HUES64 (cell line): ENCODE measurements at regions not wholly inside any gene's neighbourhood (a gene's known extent, or its start where the extent isn't known, plus 50 kb on each side); places are given as distances from the start of the nearest gene placed in this dataset.

Experiments used
- H3K27ac ChIP-seq: 2 replicates; pipeline ENCODE4 v1.7.0; 2013; ENCODE audit warnings: low read depth, low read length, inconsistent platforms
- H3K27me3 ChIP-seq: 2 replicates; pipeline ENCODE4 v1.6.1; 2013; ENCODE audit warnings: mild to moderate bottlenecking, low read length; ENCODE audit not compliant: insufficient read depth
- H3K36me3 ChIP-seq: 2 replicates; pipeline ENCODE4 v1.6.1; 2013; ENCODE audit warnings: mild to moderate bottlenecking, low read length; ENCODE audit not compliant: insufficient read depth
- H3K4me1 ChIP-seq: 2 replicates; pipeline ENCODE4 v1.6.1; 2013; ENCODE audit warnings: mild to moderate bottlenecking, low read length, moderate library complexity; ENCODE audit not compliant: insufficient read depth
- H3K4me3 ChIP-seq: 2 replicates; pipeline ENCODE4 v1.5.1; 2013; ENCODE audit warnings: mild to moderate bottlenecking, low read length, moderate library complexity
- H3K9ac ChIP-seq: 2 replicates; pipeline ENCODE4 v1.6.1; 2013; ENCODE audit warnings: mild to moderate bottlenecking, low read depth, low read length
- H3K9me3 ChIP-seq: 2 replicates; pipeline ENCODE4 v1.6.1; 2013; ENCODE audit warnings: low read depth, low read length; ENCODE audit not compliant: insufficient read depth
- WGBS: fragments of 150-250, 120-280 bp; methylation state at CpG from one replicate; pipeline ENCODE4 v1.1.7; 2013; ENCODE audit warnings: missing lambda C conversion rate; 5-methylcytosine and 5-hydroxymethylcytosine counted together

DNA sequence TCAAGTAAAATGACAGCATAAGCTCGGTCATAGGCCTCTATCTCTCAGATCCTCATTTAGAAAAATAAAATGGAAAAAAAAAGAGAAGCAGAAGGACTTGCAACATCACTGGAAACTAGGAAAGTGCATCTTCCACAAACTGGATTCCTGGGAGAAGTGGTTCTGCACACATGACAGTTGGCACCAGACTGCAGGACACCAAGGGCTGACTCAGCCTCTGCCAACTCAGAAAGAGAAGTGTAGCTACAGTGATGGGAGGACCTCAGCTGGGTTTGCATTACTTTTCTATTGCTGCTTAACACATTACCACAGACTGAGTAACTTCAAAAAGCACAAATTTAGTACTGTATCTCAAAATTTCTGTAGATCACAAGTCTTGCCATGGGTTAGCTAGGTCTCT is 409.5 kb upstream of the GCFC2 start:
- Histone ChIP-seq H3K27me3 (no peaks in the 10 kb centered on the region), H3K4me3 (no peak overlapping the region), H3K9ac (no peak overlapping the region), H3K27ac (no peak overlapping the region), H3K4me1 (no peaks in the 10 kb centered on the region), H3K9me3 (no peaks in the 10 kb centered on the region), H3K36me3 (no peaks in the 10 kb centered on the region)
- no CpG with 5 or more reads among the region's 1 CpG for WGBS

DNA sequence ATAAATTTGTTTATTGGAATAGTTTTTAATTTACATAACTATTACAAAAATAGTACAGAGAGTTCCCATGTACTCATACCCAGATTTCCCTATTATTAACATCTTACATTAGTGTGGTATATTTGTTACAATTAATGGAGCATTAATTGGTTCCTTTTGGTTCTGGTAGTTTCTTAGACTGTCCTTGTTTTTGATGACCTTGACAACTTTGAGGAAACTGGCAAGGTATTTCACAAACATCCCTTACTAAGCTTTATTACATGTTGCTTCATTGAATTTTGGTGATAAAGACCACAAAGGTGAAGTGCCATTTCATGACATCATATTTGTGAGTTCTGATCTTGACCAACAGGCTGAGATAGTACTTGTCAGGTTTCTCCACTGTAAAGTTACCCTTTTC is 379.0 kb upstream of the GCFC2 start:
- no peaks in the 10 kb centered on the region for H3K4me1 ChIP-seq
- H3K9ac ChIP-seq, result no peak overlapping the region
- no peaks in the 10 kb centered on the region for H3K36me3 ChIP-seq
- H3K9me3 ChIP-seq, result no peaks in the 10 kb centered on the region
- H3K4me3 ChIP-seq, result no peak overlapping the region
- no peak overlapping the region for H3K27ac ChIP-seq
- no peaks in the 10 kb centered on the region for H3K27me3 ChIP-seq

GRCh38 chr2:76083248-76083647 is 372.5 kb upstream of the GCFC2 start:
- Histone ChIP-seq H3K4me1 (peaks cover 6% of the 10 kb centered on the region), H3K9ac (no peak overlapping the region), H3K4me3 (no peak overlapping the region), H3K27me3 (no peaks in the 10 kb centered on the region), H3K27ac (no peak overlapping the region), H3K36me3 (no peaks in the 10 kb centered on the region), H3K9me3 (no peaks in the 10 kb centered on the region)
- WGBS, result 79% methylated on average over 2 of the region's 2 CpGs

- no peak overlapping the region for H3K27ac ChIP-seq
- H3K36me3 ChIP-seq, result no peaks in the 10 kb centered on the region
- no peak overlapping the region for H3K9ac ChIP-seq
- no peak overlapping the region for H3K4me3 ChIP-seq
- peaks cover 6% of the 10 kb centered on the region for H3K4me1 ChIP-seq
- no peaks in the 10 kb centered on the region for H3K9me3 ChIP-seq
- H3K27me3 ChIP-seq, result no peaks in the 10 kb centered on the region
- 89% methylated on average over 3 of the region's 3 CpGs for WGBS
Measured at GRCh38 chr2:76082509-76082908, 371.8 kb upstream of the GCFC2 start.

GRCh38 chr2:76080154-76080553 is 369.4 kb upstream of the GCFC2 start:
- H3K4me3 ChIP-seq, result no peak overlapping the region
- no peak overlapping the region for H3K9ac ChIP-seq
- H3K4me1 ChIP-seq, result peaks cover 6% of the 10 kb centered on the region
- H3K27me3 ChIP-seq, result no peaks in the 10 kb centered on the region
- H3K9me3 ChIP-seq, result no peaks in the 10 kb centered on the region
- 33% methylated on average over 2 of the region's 2 CpGs for WGBS
- no peaks in the 10 kb centered on the region for H3K36me3 ChIP-seq
- no peak overlapping the region for H3K27ac ChIP-seq

GRCh38 chr2:76075126-76075525 is 364.4 kb upstream of the GCFC2 start:
- no CpG with 5 or more reads among the region's 1 CpG for WGBS
- no peaks in the 10 kb centered on the region for H3K9me3 ChIP-seq
- H3K36me3 ChIP-seq, result no peaks in the 10 kb centered on the region
- H3K27me3 ChIP-seq, result no peaks in the 10 kb centered on the region
- no peak overlapping the region for H3K9ac ChIP-seq
- no peaks in the 10 kb centered on the region for H3K4me1 ChIP-seq
- no peak overlapping the region for H3K27ac ChIP-seq
- no peak overlapping the region for H3K4me3 ChIP-seq

DNA sequence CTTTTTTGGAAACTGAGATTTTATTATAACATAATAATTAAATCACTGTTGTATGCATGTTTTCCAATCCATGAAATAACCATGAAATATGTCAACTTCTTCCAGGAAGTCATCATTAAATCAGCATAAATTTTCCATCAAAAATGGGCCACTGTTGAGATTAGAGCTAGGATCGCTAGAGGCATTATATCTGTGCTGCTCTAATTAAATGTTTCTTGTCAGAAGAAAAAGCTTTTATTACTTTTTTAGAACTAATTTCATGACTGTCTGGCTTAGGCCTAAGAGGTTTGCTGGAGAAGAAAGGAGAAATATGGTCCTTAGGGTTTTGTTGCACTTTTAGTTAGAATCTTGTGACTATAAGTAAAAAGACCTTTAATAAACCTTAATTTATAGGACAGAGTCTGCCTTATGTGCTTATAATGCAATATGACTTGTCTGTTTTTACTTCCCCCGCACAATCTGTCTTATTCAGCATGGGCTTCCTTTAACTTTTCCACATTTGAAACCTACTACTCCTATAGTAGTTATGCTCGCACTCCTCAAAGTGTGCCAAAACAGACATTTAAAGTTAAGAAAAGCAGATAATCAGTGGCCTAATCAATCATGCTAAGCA is 363.4 kb upstream of the GCFC2 start:
- Histone ChIP-seq H3K4me1 (no peaks in the 10 kb centered on the region), H3K27me3 (no peaks in the 10 kb centered on the region), H3K36me3 (no peaks in the 10 kb centered on the region), H3K9me3 (peaks cover 8% of the 10 kb centered on the region; the same call in 1 of the 2 replicates), H3K4me3 (no peak overlapping the region), H3K9ac (no peak overlapping the region), H3K27ac (no peak overlapping the region)
- 97% methylated on average over 3 of the region's 3 CpGs for WGBS

DNA sequence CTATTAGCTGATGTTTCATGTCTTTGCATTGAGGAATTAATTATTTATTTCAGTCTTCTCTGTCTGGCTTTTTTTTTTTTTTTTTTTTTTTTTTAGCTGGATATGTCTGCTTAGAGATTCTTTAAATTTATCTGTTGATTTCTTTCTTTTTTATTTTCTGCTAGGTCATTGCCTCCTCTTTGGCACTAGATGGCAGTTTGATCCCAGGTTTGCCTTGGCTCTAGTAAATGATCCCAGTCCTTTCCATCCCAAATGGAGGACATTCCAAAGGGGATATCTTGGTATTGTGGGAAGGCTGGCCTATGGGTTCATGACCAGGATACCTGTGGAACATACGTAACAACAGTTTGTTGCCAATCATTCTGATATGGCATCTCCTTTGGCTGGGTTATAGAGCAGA is 339.5 kb upstream of the GCFC2 start:
- Histone ChIP-seq H3K27me3 (no peaks in the 10 kb centered on the region), H3K9me3 (peaks cover 33% of the 10 kb centered on the region), H3K9ac (no peak overlapping the region), H3K27ac (no peak overlapping the region), H3K4me3 (no peak overlapping the region), H3K36me3 (no peaks in the 10 kb centered on the region), H3K4me1 (no peaks in the 10 kb centered on the region)
- WGBS, result 94% methylated on average over 1 of the region's 1 CpG

DNA sequence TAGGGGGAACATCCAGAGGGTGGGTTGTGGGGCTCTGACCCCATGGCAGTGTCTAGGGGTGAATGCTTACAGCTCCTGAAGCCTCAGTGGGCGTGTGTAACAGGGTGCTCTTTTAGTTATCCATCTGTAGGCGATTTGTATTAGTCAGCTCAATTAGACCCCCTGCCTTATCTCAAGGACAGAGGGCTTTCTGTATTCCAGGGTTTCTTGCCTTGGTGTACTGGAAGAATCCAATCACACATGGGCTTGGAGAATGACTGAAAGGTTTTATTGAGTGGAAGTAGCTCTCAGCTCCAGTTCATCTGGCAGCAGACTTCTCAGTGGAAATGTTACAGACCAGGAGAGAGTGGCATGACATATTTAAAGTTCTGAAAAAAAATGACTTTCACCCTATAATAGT is 334.0 kb upstream of the GCFC2 start:
- 98% methylated on average over 2 of the region's 2 CpGs for WGBS
- H3K27me3 ChIP-seq, result no peaks in the 10 kb centered on the region
- H3K4me3 ChIP-seq, result no peak overlapping the region
- no peaks in the 10 kb centered on the region for H3K4me1 ChIP-seq
- H3K9ac ChIP-seq, result no peak overlapping the region
- no peak overlapping the region for H3K27ac ChIP-seq
- H3K36me3 ChIP-seq, result no peaks in the 10 kb centered on the region
- peaks cover 14% of the 10 kb centered on the region for H3K9me3 ChIP-seq

DNA sequence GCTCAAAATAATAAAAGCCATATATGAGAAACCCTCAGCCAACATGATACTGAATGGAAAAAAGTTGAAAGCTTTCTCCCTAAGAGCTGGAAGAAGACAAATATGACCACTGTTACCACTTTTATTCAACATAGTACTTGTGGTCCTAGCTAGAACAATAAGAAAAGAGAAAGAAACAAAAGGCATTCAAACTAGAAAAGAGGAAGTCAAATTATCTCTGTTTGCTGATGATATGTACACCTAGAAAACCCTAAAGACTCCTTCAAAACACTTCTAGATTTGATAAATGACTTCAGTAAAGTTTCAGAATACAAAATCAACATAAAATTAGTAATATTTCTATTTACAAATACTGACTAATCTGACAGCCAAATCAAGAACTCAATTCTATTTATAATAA is 328.8 kb upstream of the GCFC2 start:
- Histone ChIP-seq H3K27ac (no peak overlapping the region), H3K27me3 (no peaks in the 10 kb centered on the region), H3K9ac (no peak overlapping the region), H3K36me3 (no peaks in the 10 kb centered on the region), H3K4me1 (0 out of 2 replicates have a peak, but pooled peaks cover 5% of the 10 kb centered on the region), H3K4me3 (no peak overlapping the region), H3K9me3 (no peaks in the 10 kb centered on the region)

DNA sequence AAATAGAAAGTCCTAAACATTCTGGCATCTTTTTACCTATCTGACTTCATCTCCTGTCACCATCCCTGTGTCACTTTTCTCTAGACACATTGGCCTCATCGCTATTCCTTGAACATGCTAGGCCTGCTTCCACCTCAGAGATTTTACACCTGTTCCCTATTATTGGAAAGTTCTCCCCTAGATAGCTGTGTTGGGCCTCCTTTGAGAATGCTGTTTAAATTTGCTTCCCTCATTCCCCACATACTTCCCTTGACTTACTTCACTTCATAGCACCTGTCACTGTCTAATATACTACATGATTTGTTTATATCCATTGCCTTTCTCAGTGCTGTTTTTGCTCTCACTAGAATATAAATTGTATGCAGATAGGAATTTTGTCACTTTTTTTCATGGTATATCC is 317.0 kb upstream of the GCFC2 start:
- Histone ChIP-seq H3K9ac (no peak overlapping the region), H3K9me3 (peaks cover 9% of the 10 kb centered on the region; the same call in 1 of the 2 replicates), H3K4me3 (no peak overlapping the region), H3K36me3 (no peaks in the 10 kb centered on the region), H3K4me1 (no peaks in the 10 kb centered on the region), H3K27me3 (no peaks in the 10 kb centered on the region), H3K27ac (no peak overlapping the region)
- WGBS, result 98% methylated on average over 1 of the region's 1 CpG

GRCh38 chr2:76019128-76019527 is 308.4 kb upstream of the GCFC2 start:
- Histone ChIP-seq H3K27me3 (no peaks in the 10 kb centered on the region), H3K9me3 (no peaks in the 10 kb centered on the region), H3K36me3 (no peaks in the 10 kb centered on the region), H3K4me1 (no peaks in the 10 kb centered on the region), H3K27ac (no peak overlapping the region), H3K9ac (no peak overlapping the region), H3K4me3 (no peak overlapping the region)
- WGBS, result 88% methylated on average over 1 of the region's 2 CpGs
